ENCODE measurements at regions not wholly inside any gene's neighbourhood (a gene's known extent, or its start where the extent isn't known, plus 50 kb on each side); places are given as distances from the start of the nearest gene placed in this dataset.

GRCh38 chr13:24063281-24063877 is 97.1 kb upstream of the SPATA13 start:
- Mint-ChIP-seq H3K27ac (peak overlapping the region in 1 of 7 donors; percentile 60), H3K27me3 (ENCODE audit: low read depth in 3 of 3) (peaks cover 0 to 2% (median 1%) of the 10 kb centered on the region in 3 donors), H3K9me3 (no peaks in the 10 kb centered on the region), H3K4me3 (no peak overlapping the region), H3K4me1 (peaks cover 18% of the 10 kb centered on the region), H3K36me3 (no peaks in the 10 kb centered on the region)
- H3K4me3 ChIP-seq (replicated peaks in 1 of 3; ENCODE audit: low read depth in 2 of 3, low read length in 3 of 3) = no peak overlapping the region
- peaks cover 0 to 4% of the 10 kb centered on the region in 2 donors for H3K4me1 ChIP-seq (ENCODE audit: control insufficient read depth in 1 of 2, insufficient read depth in 2 of 2, low read length in 2 of 2)
- no peaks in the 10 kb centered on the region for H3K27me3 ChIP-seq (ENCODE audit: control insufficient read depth in 2 of 2, insufficient read depth in 2 of 2, low read length in 2 of 2)
- intact Hi-C loops (cut with micrococcal nuclease) = no loop called here
- H4K20me1 ChIP-seq (ENCODE audit: insufficient read depth, low read length) = no peaks in the 10 kb centered on the region
- no peak overlapping the region for H3K4me2 ChIP-seq (replicated peaks; ENCODE audit: extremely low read depth, low read length, poor library complexity, severe bottlenecking)
- no peak for DNase-seq
- H3K36me3 ChIP-seq (replicated peaks in 1 of 2; ENCODE audit: control insufficient read depth in 1 of 2, insufficient read depth in 2 of 2, low read length in 2 of 2) = no peaks in the 10 kb centered on the region
- no peak overlapping the region for H3K9ac ChIP-seq (ENCODE audit: insufficient read depth, low read length, poor library complexity, severe bottlenecking)
- WGBS (ENCODE audit: insufficient coverage) = 37% methylated on average over 7 of the region's 8 CpGs
- no peak for TF ChIP-seq CTCF (IDR thresholded peaks at IDR 0.05)
- H3K27ac ChIP-seq (ENCODE audit: low read depth in 1 of 2, low read length in 2 of 2) = no peak overlapping the region
- H2AFZ ChIP-seq (ENCODE audit: insufficient read depth, low read depth, low read length, poor library complexity, severe bottlenecking) = peak overlapping the region; percentile 30
- no peaks in the 10 kb centered on the region for H3K79me2 ChIP-seq (ENCODE audit: insufficient read depth, low read length)
- H3K9me3 ChIP-seq (replicated peaks in 1 of 2; ENCODE audit: control insufficient read depth in 1 of 2, insufficient read depth in 1 of 2, low read length in 2 of 2) = no peaks in the 10 kb centered on the region

- H3K9me3 ChIP-seq (replicated peaks in 1 of 2; ENCODE audit: control insufficient read depth in 1 of 2, insufficient read depth in 1 of 2, low read length in 2 of 2) = no peaks in the 10 kb centered on the region
- no peak overlapping the region for H3K9ac ChIP-seq (ENCODE audit: insufficient read depth, low read length, poor library complexity, severe bottlenecking)
- H3K79me2 ChIP-seq (ENCODE audit: insufficient read depth, low read length) = no peaks in the 10 kb centered on the region
- Mint-ChIP-seq H3K9me3 (no peaks in the 10 kb centered on the region), H3K27me3 (ENCODE audit: low read depth in 3 of 3) (peaks cover 0 to 2% (median 1%) of the 10 kb centered on the region in 3 donors), H3K27ac (no peak overlapping the region), H3K36me3 (no peaks in the 10 kb centered on the region), H3K4me3 (no peak overlapping the region), H3K4me1 (peaks cover 15% of the 10 kb centered on the region)
- no peak overlapping the region for H3K4me2 ChIP-seq (replicated peaks; ENCODE audit: extremely low read depth, low read length, poor library complexity, severe bottlenecking)
- peaks cover 0 to 4% of the 10 kb centered on the region in 2 donors for H3K4me1 ChIP-seq (ENCODE audit: control insufficient read depth in 1 of 2, insufficient read depth in 2 of 2, low read length in 2 of 2)
- H3K4me3 ChIP-seq (replicated peaks in 1 of 3; ENCODE audit: low read depth in 2 of 3, low read length in 3 of 3) = no peak overlapping the region
- WGBS (ENCODE audit: insufficient coverage) = 83% methylated on average over 1 of the region's 3 CpGs
- H3K27ac ChIP-seq (ENCODE audit: low read depth in 1 of 2, low read length in 2 of 2) = no peak overlapping the region
- H2AFZ ChIP-seq (ENCODE audit: insufficient read depth, low read depth, low read length, poor library complexity, severe bottlenecking) = no peak overlapping the region
- no peak for DNase-seq
- intact Hi-C loops (cut with micrococcal nuclease) = no loop called here
- no peak for TF ChIP-seq CTCF (IDR thresholded peaks at IDR 0.05)
- H3K36me3 ChIP-seq (replicated peaks in 1 of 2; ENCODE audit: control insufficient read depth in 1 of 2, insufficient read depth in 2 of 2, low read length in 2 of 2) = no peaks in the 10 kb centered on the region
- no peaks in the 10 kb centered on the region for H4K20me1 ChIP-seq (ENCODE audit: insufficient read depth, low read length)
- no peaks in the 10 kb centered on the region for H3K27me3 ChIP-seq (ENCODE audit: control insufficient read depth in 2 of 2, insufficient read depth in 2 of 2, low read length in 2 of 2)
Measured at GRCh38 chr13:24064371-24064770, 96.1 kb upstream of the SPATA13 start.
